Fibroblast of lung (primary cell): ENCODE measurements at regions not wholly inside any gene's neighbourhood (a gene's known extent, or its start where the extent isn't known, plus 50 kb on each side); places are given as distances from the start of the nearest gene placed in this dataset.

Source experiments
- EZH2 ChIP-seq: IDR thresholded peaks from 2 replicates; pipeline ENCODE4 v1.5.1; 2012; ENCODE audit warnings: low read length, control low read depth, mild to moderate bottlenecking; ENCODE audit errors: missing control alignments
- TF ChIP-seq, protein P1 (sequence below), 2 donors: IDR thresholded peaks in 1 of 2; conservative IDR thresholded peaks in 1 of 2; 1 replicate in 1 of 2; 2 replicates in 1 of 2; pipeline ENCODE4 v1.5.1; 2011 to 2012; ENCODE audit warnings: low read length in 2 of 2, control low read depth in 1 of 2, inconsistent platforms in 1 of 2, low read depth in 1 of 2, mild to moderate bottlenecking in 1 of 2

DNA sequence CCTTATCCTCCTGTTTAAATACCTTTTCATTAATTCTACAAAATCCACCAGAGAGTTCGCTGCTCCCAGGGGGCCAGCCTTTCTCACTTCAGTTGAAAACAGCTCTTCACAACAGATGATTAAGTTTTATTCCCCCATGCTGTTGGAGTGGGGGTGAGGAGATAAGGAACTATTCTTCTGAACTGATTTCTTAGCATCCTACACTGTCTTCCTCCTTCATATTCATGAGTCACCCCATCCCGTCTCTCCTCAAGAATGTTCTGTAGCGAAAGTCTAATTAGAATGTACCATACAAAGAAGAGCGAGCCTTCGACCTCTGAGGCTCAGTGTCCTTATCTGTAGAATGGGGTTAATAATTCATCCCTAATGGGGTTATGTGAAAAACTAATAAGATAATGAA, 138.0 kb downstream of the PIK3R1 start:
- TF ChIP-seq, protein P1, sequence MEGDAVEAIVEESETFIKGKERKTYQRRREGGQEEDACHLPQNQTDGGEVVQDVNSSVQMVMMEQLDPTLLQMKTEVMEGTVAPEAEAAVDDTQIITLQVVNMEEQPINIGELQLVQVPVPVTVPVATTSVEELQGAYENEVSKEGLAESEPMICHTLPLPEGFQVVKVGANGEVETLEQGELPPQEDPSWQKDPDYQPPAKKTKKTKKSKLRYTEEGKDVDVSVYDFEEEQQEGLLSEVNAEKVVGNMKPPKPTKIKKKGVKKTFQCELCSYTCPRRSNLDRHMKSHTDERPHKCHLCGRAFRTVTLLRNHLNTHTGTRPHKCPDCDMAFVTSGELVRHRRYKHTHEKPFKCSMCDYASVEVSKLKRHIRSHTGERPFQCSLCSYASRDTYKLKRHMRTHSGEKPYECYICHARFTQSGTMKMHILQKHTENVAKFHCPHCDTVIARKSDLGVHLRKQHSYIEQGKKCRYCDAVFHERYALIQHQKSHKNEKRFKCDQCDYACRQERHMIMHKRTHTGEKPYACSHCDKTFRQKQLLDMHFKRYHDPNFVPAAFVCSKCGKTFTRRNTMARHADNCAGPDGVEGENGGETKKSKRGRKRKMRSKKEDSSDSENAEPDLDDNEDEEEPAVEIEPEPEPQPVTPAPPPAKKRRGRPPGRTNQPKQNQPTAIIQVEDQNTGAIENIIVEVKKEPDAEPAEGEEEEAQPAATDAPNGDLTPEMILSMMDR (conservative IDR thresholded peaks at IDR 0.05 in 1 of 2, IDR thresholded peaks at IDR 0.05 in 1 of 2; ENCODE audit: low read depth in 1 of 2, low read length in 2 of 2) = no peak
- TF ChIP-seq EZH2 = no peak
